ENCODE measurements at regions not wholly inside any gene's neighbourhood (a gene's known extent, or its start where the extent isn't known, plus 50 kb on each side); places are given as distances from the start of the nearest gene placed in this dataset.

DNA sequence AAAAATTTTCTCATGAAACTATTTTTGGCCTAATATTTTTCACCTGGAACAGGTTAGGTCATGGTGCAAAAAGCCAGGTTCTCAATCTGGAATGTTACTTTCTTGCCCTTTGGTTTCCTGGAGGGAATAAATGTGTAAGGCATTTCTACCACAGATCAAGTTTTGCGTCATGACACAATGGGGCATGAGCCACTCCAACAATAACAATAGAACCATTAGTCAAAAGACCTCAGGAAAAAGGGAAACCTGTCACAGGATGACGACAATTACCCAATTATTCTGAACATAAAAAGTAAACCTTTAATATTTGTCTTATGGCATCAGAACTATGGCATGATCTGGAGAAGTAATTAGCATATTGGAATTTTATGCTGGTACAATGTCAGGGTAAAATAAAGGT lies 88.2 kb upstream of the HNRNPA3 start:
- H3K9me3 Mint-ChIP-seq = no peaks in the 10 kb centered on the region
- H3K27me3 Mint-ChIP-seq (ENCODE audit: low read depth) = peaks cover 13% of the 10 kb centered on the region
- no peak overlapping the region for H3K27ac Mint-ChIP-seq (ENCODE audit: unreplicated experiment)
- no peak for DNase-seq (ENCODE audit: low read depth, low spot score)
- TF ChIP-seq CTCF (conservative IDR thresholded peaks at IDR 0.05) = no peak
- no peak overlapping the region for H3K4me3 Mint-ChIP-seq
- H3K36me3 Mint-ChIP-seq (ENCODE audit: low read depth) = no peaks in the 10 kb centered on the region
- H3K4me1 Mint-ChIP-seq = no peaks in the 10 kb centered on the region

- H3K27me3 Mint-ChIP-seq (ENCODE audit: low read depth) = peaks cover 6% of the 10 kb centered on the region
- TF ChIP-seq CTCF (conservative IDR thresholded peaks at IDR 0.05) = no peak
- no peaks in the 10 kb centered on the region for H3K9me3 Mint-ChIP-seq
- no peaks in the 10 kb centered on the region for H3K36me3 Mint-ChIP-seq (ENCODE audit: low read depth)
- no peaks in the 10 kb centered on the region for H3K4me1 Mint-ChIP-seq
- no peak overlapping the region for H3K27ac Mint-ChIP-seq (ENCODE audit: unreplicated experiment)
- H3K4me3 Mint-ChIP-seq = no peak overlapping the region
- DNase-seq (ENCODE audit: low read depth, low spot score) = no peak
Observed at GRCh38 chr2:177127821-177128220, 84.8 kb upstream of the HNRNPA3 start.

- peaks cover 6% of the 10 kb centered on the region for H3K27me3 Mint-ChIP-seq (ENCODE audit: low read depth)
Observed at GRCh38 chr2:177129610-177130009, 83.0 kb upstream of the HNRNPA3 start.

DNA sequence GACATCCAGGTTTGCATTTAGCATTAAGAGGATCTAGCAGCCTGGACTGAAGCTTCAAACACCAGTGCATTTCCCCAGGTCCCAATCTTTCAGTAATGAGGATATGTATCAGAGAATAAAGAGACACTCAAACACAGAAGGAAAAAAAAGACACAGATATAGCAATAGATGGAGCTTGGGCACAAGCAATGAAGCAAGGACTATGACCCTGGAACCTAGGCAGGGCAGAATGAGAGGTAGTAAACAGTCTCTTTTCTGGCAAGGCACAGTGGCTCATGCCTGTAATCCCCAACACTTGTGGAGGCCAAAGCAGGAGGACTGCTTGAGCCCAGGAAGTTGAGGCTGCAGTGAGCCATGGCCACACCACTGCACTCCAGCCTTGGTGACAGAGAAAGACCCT lies 80.7 kb upstream of the HNRNPA3 start:
- H3K27ac Mint-ChIP-seq (ENCODE audit: unreplicated experiment) = no peak overlapping the region

More at GRCh38 chr2:177129610-177130009, 83.0 kb upstream of the HNRNPA3 start:
- Mint-ChIP-seq H3K9me3 (no peaks in the 10 kb centered on the region), H3K27ac (ENCODE audit: unreplicated experiment) (no peak overlapping the region), H3K36me3 (ENCODE audit: low read depth) (no peaks in the 10 kb centered on the region), H3K4me1 (no peaks in the 10 kb centered on the region), H3K4me3 (no peak overlapping the region)
- no peak for TF ChIP-seq CTCF (conservative IDR thresholded peaks at IDR 0.05)
- no peak for DNase-seq (ENCODE audit: low read depth, low spot score)

GRCh38 chr2:177138823-177139222 lies 73.8 kb upstream of the HNRNPA3 start:
- H3K36me3 Mint-ChIP-seq (ENCODE audit: low read depth) = no peaks in the 10 kb centered on the region
- H3K27ac Mint-ChIP-seq (ENCODE audit: unreplicated experiment) = no peak overlapping the region
- no peak for TF ChIP-seq CTCF (conservative IDR thresholded peaks at IDR 0.05)
- peaks cover 23% of the 10 kb centered on the region for H3K27me3 Mint-ChIP-seq (ENCODE audit: low read depth)
- no peaks in the 10 kb centered on the region for H3K4me1 Mint-ChIP-seq
- no peak for DNase-seq (ENCODE audit: low read depth, low spot score)
- H3K4me3 Mint-ChIP-seq = no peak overlapping the region
- H3K9me3 Mint-ChIP-seq = no peaks in the 10 kb centered on the region

More for the DNA sequence above, 80.7 kb upstream of the HNRNPA3 start:
- no peak for TF ChIP-seq CTCF (conservative IDR thresholded peaks at IDR 0.05)
- Mint-ChIP-seq H3K36me3 (ENCODE audit: low read depth) (no peaks in the 10 kb centered on the region), H3K4me3 (no peak overlapping the region), H3K4me1 (no peaks in the 10 kb centered on the region), H3K9me3 (no peaks in the 10 kb centered on the region), H3K27me3 (ENCODE audit: low read depth) (peaks cover 2% of the 10 kb centered on the region)
- no peak for DNase-seq (ENCODE audit: low read depth, low spot score)

DNA sequence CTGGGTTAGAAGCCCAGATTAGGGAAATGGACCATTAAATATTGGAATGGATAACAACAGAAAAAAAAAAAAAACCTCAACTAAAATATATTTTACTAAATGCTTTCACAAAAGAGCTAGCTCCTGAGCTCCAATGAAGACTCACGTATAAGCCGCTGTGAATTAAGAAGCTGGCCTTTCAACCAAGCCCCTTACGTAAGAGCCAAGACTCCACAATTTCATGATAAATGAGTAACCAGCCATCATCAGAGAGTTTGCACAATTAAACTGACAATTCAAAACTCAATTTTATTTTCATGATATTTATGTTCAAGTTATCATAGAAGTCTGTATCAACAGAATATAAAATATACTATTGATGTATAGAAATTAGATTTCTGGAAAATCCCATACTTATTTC lies 70.7 kb upstream of the HNRNPA3 start:
- Mint-ChIP-seq H3K4me3 (no peak overlapping the region), H3K4me1 (no peaks in the 10 kb centered on the region), H3K27me3 (ENCODE audit: low read depth) (peaks cover 41% of the 10 kb centered on the region), H3K27ac (ENCODE audit: unreplicated experiment) (no peak overlapping the region), H3K36me3 (ENCODE audit: low read depth) (no peaks in the 10 kb centered on the region), H3K9me3 (no peaks in the 10 kb centered on the region)
- no peak for DNase-seq (ENCODE audit: low read depth, low spot score)
- TF ChIP-seq CTCF (conservative IDR thresholded peaks at IDR 0.05) = no peak

All from neural crest cell (in vitro differentiated cells).